Fibroblast of pulmonary artery (primary cell): ENCODE measurements at regions not wholly inside any gene's neighbourhood (a gene's known extent, or its start where the extent isn't known, plus 50 kb on each side); places are given as distances from the start of the nearest gene placed in this dataset.

ENCODE experiments used
- DNase-seq: peaks from one replicate; pipeline ENCODE4 v3.0.0-alpha.2; 2010; ENCODE audit warnings: low read depth
- H3K4me3 ChIP-seq: replicated peaks from 2 replicates; pipeline ENCODE4 v1.5.1; 2011; ENCODE audit warnings: low read depth, mild to moderate bottlenecking, control low read depth, low read length, moderate library complexity
- TF ChIP-seq, protein P1 (sequence below): IDR thresholded peaks from 2 replicates; pipeline ENCODE4 v1.5.1; 2011; ENCODE audit warnings: mild to moderate bottlenecking, control low read depth, low read length, inconsistent platforms; ENCODE audit errors: missing control alignments

DNA sequence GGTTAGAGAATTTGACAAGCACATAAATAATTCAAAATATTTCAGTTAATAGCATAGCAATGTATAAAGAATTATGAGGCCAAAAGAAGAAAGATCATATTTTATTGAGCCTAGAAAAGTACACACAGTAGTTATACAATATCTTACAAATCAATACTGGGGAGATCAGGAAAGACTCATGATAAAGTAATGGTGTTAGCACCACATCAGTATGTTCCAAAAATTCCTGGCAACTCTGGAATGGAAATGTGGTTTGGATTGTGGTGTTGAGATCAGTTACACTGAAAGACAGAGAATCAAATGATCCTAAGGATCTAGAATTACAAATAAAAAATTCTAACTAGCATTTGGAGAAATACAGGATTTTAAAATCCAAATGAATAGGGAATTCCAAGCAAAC is 420.5 kb upstream of the CNTNAP2 start:
- no peak for DNase-seq
- TF ChIP-seq, protein P1, sequence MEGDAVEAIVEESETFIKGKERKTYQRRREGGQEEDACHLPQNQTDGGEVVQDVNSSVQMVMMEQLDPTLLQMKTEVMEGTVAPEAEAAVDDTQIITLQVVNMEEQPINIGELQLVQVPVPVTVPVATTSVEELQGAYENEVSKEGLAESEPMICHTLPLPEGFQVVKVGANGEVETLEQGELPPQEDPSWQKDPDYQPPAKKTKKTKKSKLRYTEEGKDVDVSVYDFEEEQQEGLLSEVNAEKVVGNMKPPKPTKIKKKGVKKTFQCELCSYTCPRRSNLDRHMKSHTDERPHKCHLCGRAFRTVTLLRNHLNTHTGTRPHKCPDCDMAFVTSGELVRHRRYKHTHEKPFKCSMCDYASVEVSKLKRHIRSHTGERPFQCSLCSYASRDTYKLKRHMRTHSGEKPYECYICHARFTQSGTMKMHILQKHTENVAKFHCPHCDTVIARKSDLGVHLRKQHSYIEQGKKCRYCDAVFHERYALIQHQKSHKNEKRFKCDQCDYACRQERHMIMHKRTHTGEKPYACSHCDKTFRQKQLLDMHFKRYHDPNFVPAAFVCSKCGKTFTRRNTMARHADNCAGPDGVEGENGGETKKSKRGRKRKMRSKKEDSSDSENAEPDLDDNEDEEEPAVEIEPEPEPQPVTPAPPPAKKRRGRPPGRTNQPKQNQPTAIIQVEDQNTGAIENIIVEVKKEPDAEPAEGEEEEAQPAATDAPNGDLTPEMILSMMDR: no peak
- no peak overlapping the region for H3K4me3 ChIP-seq

DNA sequence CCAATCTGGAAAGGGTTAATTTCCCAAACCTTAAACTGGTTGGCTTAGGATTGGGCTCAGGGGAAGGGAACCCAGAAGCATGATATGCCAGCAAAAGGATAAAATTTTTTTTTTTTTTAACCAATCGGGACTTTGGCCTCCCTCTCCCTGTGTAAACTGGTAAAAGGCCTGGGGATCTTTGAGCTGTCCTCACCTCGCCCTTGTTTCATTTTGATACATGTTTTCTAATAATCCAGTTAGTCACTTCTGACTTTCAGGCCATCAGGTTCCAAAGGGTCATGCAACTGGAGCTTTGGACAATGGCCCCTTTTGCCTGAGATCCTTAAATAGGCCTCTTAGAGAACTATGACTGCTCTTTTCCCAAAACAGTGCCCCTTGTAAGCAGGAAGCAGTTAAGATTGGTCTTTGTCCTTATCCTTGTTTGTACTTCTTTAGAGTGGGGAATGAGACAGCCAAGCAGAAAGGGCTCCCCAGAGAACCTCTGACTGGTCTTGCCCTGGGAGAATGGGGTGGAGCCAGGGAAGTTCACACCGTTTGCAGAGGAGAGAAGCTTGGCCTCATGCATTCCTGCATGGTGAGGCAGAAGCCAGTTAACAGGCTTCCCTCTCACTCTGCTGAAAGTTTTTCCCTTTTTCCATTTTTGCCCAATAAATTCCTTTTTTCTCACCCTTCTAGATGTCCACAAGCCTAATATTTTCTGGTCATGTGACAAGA is 424.2 kb upstream of the CNTNAP2 start:
- DNase-seq: peak; percentile 3
- TF ChIP-seq, protein P1: no peak
- no peak overlapping the region for H3K4me3 ChIP-seq

DNA sequence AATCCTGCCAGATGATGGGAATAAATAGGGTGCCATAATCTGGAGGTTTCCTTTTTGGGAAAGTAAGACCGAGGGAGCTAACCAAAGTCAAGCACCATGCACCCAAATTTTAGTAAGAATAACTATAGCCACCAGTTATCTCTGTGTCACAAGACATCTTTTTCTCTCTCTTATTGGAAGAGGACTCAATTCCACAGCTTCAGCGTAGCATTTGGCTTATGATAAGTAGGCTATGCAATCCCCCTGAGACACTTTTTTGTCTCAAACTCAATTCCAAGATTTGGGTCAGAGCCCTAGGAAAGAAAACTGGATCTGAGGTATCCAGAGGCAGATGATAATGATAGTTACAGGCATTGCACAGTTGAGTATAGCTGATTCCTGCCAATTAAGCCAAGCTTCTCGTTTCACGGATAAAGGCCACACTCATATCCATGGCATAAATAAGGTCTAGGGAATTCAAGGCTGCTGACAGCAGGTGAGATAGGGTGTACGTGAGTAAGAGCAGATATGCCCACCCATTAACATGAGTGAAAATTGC is 425.2 kb upstream of the CNTNAP2 start:
- H3K4me3 ChIP-seq: no peak overlapping the region
- TF ChIP-seq, protein P1: no peak
- DNase-seq: no peak

DNA sequence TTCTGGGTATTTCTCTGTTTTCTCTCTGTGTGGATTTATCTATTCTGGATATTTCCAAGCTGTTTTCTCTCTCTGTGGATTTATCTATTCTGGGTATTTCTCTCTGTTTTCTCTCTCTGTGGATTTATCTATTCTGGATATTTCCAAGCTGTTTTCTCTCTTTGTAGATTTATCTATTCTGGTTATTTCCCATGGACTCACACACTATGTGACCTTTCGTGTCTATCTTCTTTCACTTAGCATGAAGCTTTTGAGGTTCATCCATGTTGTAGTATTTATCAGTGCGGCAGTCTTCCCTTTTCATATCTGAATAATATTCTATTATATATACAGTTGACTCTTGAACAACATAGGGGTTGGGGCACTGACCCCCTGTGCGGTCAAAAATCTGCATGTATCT is 435.0 kb upstream of the CNTNAP2 start:
- TF ChIP-seq, protein P1: no peak
- DNase-seq: no peak

DNA sequence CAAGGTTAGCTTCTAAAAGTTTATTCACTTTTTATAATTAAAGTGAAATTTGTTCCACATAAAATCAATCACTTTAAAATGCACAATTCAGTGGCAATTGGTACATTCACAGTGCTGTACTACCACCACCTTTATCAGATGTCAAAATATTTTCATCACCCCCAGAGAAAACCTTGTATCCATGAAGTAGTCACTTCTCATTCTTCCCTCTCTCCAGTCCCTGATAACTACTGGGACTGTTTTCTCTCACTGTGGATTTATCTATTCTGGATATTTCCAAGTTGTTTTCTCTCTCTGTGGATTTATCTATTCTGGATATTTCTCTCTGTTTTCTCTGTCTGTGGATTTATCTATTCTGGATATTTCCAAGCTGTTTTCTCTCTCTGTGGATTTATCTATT is 435.4 kb upstream of the CNTNAP2 start:
- H3K4me3 ChIP-seq: no peak overlapping the region
- TF ChIP-seq, protein P1: no peak
- no peak for DNase-seq

More for the DNA sequence above, 435.0 kb upstream of the CNTNAP2 start:
- no peak overlapping the region for H3K4me3 ChIP-seq

DNA sequence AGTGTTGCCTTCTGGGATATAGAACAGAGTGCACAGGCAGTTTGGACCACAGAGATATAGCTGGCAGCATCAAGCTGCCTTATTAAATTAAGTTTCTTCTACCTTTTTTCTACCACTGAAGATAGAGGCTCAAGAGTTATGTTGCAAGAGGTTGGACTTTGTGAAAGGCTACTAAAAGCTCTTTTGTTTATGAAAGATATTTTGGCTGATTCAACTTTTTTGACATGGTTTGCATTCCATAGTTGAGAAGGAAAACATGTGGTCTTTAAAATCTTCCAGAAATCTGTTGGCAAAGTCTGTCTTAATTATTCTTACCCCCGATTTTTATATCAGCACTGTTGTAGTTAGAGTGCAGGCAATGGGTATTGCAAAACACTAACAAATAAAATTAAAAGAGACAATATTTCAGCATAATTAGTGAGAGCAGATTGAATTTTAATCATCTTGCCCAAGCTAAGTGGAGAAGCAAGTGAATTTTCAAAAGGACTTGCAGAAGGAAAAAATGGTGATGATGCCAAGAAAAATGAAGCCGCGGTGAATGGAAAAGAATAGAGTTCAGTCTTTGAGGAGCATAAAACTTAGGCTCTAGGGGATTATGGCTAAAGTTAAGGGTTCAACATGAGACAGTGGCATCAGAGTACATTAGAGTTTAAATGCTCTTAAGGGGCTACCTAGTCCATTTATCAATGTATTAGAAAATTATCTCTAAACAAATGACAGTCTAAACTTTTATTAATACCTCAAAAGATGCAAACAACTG is 450.9 kb upstream of the CNTNAP2 start:
- H3K4me3 ChIP-seq: no peak overlapping the region
- TF ChIP-seq, protein P1: no peak
- DNase-seq: no peak
